Stimulated activated CD8-positive, alpha-beta memory T cell treated with anti-CD3 and anti-CD28 coated beads, Interleukin-7, amount 100 ng/mL, for 4 hours (primary cell): ENCODE measurements at regions not wholly inside any gene's neighbourhood (a gene's known extent, or its start where the extent isn't known, plus 50 kb on each side); places are given as distances from the start of the nearest gene placed in this dataset.

Source experiments
- DNase-seq, 2 donors: peaks; one replicate each; pipeline ENCODE4 v3.0.0-alpha.2; 2020; ENCODE audit warnings: low read depth in 2 of 2

- no peak for DNase-seq
Observed at GRCh38 chr4:24112466-24112865, 222.6 kb upstream of the PPARGC1A start.

DNA sequence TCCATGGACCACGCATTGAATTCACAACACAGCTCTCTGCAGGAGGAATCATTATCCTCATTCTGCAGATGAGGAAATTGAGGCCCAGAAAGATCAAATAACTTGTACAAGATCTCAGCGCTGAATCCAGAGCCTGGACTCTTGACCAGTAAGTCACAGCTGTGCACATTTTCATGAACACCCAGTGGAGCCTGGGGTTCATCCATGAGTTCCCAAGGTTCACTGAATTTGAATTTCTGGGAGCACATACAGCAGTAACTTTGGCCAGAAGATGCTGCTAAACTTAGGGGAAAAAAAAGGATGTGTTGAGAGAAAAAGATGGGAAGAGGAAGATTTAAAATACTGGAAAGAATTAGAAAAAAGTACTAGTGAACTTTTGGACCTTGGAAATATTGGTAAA, 218.7 kb upstream of the PPARGC1A start:
- no peak for DNase-seq

- no peak for DNase-seq
Observed at GRCh38 chr4:24105327-24106038, 215.6 kb upstream of the PPARGC1A start.

GRCh38 chr4:24104158-24104565, 214.3 kb upstream of the PPARGC1A start:
- no peak for DNase-seq

GRCh38 chr4:24103434-24104157, 213.7 kb upstream of the PPARGC1A start:
- no peak for DNase-seq

- no peak for DNase-seq
Observed at GRCh38 chr4:24102621-24103020, 212.8 kb upstream of the PPARGC1A start.

GRCh38 chr4:24096603-24097002, 206.8 kb upstream of the PPARGC1A start:
- no peak for DNase-seq

DNA sequence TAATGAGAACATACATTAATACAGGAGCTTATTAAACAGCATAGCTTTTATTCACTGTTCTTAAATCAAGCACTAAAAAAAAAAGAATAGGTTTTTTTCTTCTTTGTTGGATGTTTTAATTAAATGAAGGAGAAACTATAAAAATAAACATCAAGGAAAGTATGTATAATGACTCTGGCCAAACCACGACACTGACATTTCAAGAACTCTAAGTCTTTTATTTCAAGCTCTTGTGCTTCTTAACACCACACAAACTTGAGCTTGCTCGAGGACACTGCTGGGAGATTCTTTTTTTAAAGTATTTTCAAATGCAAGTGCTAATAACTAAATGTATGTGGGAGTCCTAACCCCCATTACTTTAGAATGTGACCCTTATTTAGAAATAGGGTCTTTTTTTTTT, 204.9 kb upstream of the PPARGC1A start:
- no peak for DNase-seq

GRCh38 chr4:24093446-24093845, 203.6 kb upstream of the PPARGC1A start:
- no peak for DNase-seq

- DNase-seq, result no peak
Observed at GRCh38 chr4:24091639-24092233, 201.9 kb upstream of the PPARGC1A start.

DNA sequence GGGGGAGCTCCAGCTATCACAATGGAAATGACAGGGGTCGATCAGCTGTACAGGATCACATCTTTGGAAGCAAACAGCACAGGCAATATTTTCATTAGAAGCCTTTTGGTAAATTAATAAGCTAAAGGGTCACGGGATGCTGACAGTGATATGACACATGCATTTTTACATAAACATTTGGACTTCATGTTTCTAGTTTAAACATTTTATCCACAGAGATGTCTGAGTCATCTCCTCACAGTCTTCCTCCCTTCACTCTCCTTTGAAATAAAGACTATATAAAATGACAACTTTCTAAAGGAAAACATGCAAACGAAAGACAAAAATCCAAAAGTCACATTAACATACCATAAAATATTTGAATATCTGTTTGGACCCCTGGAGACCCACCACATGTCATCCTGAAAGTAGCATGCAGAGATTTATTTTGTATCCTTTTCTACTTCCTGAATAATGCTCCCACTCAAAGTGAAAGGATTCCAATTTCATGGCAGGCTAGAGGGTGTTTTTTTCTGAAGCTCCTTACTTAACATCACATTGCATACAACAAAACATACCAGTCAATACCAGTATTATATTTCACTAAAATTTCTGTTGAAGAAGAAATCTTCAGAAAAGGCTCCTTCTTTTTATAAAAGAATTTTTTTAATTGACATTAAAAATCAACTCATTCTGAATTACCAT, 200.1 kb upstream of the PPARGC1A start:
- no peak for DNase-seq

DNA sequence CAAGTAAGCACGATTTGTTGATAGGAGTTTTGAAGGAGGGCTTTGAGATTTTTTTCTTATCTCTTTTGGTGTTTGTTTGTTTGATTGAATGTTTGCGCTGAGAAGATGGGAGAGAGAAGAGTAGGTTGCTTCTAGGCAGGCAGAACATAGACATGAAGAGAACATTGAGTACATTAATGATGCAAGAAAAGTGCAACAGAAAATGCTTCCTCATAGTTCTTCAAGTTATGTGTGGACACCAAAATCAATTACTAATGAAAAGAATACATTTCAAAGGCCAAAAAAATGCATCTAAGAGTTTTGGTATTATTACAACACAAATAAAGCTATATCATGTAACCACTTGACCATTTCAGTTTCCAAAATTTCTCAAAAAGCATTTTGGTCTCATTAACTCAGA, 191.0 kb upstream of the PPARGC1A start:
- no peak for DNase-seq

DNA sequence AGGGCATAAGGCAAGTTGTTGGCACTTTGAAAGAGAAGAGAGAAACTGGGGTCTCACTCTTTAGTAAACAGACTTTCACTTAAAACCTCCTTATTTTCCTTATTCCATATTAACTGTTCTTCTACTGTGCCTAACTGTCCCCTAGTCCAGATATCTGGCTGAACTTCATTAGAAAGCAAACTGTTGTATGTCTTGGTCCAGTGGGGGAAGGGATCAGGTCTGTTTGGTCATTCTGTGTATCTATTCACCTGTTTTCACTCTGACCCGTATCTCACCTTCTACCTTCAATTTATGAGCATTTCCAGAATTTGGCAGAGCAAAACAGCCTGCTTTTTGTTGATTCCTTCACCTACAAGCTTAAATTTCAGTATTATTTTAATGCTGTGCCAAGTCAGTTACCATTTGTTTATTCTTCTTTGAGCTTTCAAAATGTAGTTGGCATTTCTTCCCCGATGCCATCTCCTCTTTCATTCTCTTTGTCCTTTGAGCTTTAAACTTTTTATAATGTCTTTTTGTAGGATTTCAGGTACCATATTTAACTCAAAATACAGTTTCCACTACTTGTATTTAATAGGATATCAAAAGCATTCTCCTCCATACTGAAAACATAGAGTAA, 188.6 kb upstream of the PPARGC1A start:
- no peak for DNase-seq

GRCh38 chr4:24076811-24077210, 187.0 kb upstream of the PPARGC1A start:
- DNase-seq, result no peak

- no peak for DNase-seq
Observed at GRCh38 chr4:24073948-24074347, 184.1 kb upstream of the PPARGC1A start.

GRCh38 chr4:24071612-24072372, 181.9 kb upstream of the PPARGC1A start:
- no peak for DNase-seq

DNA sequence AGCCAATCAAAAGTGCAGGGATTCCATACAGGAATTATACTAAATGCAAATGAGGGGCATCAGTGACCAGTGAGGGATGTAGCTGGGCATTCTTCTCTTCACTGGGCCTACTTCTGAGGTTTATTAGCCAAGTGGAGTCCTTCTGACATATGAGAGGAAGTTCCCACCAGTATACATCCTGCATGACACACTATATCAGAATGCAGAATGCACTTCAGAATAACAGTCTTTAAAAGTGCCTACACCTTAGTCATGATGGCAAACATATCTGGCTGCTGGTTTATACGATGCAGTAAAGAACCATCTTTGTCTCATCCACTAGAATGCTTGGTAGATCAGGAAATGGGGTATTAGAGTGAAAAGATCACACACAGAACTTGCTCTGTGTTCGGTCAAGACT, 180.3 kb upstream of the PPARGC1A start:
- no peak for DNase-seq

DNA sequence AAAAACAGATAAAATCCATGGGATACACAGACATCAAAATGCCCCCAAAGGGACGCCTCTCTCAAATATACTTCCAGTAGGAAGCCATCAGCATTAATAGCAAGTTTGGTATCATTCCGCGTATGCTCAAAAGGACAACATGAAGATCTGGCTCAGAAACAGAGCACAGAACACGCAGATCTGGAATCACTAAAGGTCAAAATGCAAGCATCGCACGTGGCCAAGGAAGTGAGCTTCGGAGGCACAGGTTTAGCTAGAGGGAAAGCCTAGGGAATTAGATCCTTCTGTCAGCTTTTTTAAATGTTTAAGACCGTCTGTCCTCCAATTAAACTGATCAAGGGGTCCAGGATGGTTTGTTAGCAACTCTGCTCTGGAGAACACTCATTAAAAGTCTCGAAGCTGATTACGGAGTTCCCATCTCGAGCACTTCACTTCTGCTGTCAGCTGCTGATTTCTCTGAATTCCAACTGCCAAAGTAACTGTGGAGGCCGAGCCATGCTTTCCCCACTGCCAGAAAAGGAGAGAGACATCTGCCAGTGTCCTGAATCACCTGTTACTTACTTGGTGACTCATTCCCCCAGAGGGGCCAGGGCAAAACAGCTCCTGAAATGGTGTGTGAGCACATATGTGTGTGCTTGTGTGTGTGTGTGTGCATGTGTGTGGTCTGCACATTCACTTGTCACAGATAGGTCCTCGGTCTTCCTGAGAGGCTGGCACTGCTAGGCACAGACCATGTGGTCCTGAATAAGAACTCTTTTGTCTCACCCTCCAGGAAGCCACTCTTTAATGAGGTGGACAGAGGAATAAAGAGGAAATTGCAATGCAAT, 177.7 kb upstream of the PPARGC1A start:
- DNase-seq, result no peak

DNA sequence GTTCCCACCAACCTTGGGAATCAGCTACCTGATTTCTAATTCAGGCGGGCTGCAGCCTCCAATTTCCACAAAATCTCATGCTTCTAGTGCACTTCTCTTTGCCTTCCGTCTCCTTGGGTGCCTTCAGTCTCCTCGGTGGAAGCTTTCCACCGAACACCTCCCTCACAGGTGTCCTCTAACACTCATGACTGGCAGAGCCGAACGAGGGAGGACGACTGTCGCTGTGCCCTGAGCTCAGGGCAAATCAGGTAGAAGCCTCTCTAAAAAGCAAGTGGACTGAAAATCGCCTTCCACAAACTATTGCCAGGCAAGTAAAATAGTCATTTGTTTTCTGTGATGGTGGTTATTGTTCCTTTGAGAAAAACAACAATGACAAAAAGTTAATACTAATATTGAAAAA, 176.1 kb upstream of the PPARGC1A start:
- DNase-seq, result no peak

- no peak for DNase-seq
Observed at GRCh38 chr4:24063731-24064130, 173.9 kb upstream of the PPARGC1A start.
